ENCODE measurements at regions not wholly inside any gene's neighbourhood (a gene's known extent, or its start where the extent isn't known, plus 50 kb on each side); places are given as distances from the start of the nearest gene placed in this dataset.

GRCh38 chr3:11724615-11725339 lies 81.1 kb upstream of the VGLL4 start:
- peaks cover 3% of the 10 kb centered on the region; the same call in 1 of the 2 replicates for H3K4me1 ChIP-seq (ENCODE audit: control insufficient read depth, insufficient read depth, low read length)
- CTCF ChIA-PET = interaction anchor here (0.6 kb wide), 1 partner anchor 124 kb away, joined by 5 read pairs; no protein-coding TSS in a partner anchor
- no peak overlapping the region for H3K27ac ChIP-seq (ENCODE audit: extremely low read depth, low read depth, low read length)
- H3K36me3 ChIP-seq (ENCODE audit: control insufficient read depth in 2 of 2, insufficient read depth in 1 of 2, low read length in 2 of 2) = no peaks in the 10 kb centered on the region
- POLR2A ChIA-PET = no interaction called here
- H3K9me3 ChIP-seq (ENCODE audit: control insufficient read depth, insufficient read depth, low read depth, low read length) = no peaks in the 10 kb centered on the region
- TF ChIP-seq ZSCAN5A (tag by site-specific recombination; IDR thresholded peaks at IDR 0.05) (no peak), SP3 (tag by site-specific recombination; IDR thresholded peaks at IDR 0.05) (0 out of 2 replicates have a peak, but pooled peaks have one; percentile 15), ZSCAN4 (tag by site-specific recombination; IDR thresholded peaks at IDR 0.05) (no peak), ZNF510 (tag by site-specific recombination; IDR thresholded peaks at IDR 0.05; ENCODE audit: insufficient replicate concordance) (no peak), ZNF366 (tag by site-specific recombination; conservative IDR thresholded peaks at IDR 0.05) (peak; percentile 77), HOXD13 (CRISPR knock-in tag; IDR thresholded peaks at IDR 0.05; ENCODE audit: borderline replicate concordance) (no peak), HIC1 (tag by site-specific recombination; IDR thresholded peaks at IDR 0.05) (no peak), ZFHX2 (tag by site-specific recombination; conservative IDR thresholded peaks at IDR 0.05) (peak; percentile 22; the same call in 1 of the 2 replicates), ZNF398 (tag by site-specific recombination; IDR thresholded peaks at IDR 0.05) (no peak), ZNF555 (tag by site-specific recombination; conservative IDR thresholded peaks at IDR 0.05) (no peak), SETDB1 (IDR thresholded peaks at IDR 0.05; ENCODE audit: insufficient read length, low read length) (no peak), EGR2 (tag by site-specific recombination; IDR thresholded peaks at IDR 0.05; ENCODE audit: low read depth) (peak; percentile 86), ZNF133 (tag by site-specific recombination; IDR thresholded peaks at IDR 0.05) (no peak), ZNF513 (tag by site-specific recombination; IDR thresholded peaks at IDR 0.05) (peak; percentile 86; the same call in 1 of the 2 replicates), ZNF175 (tag by site-specific recombination; IDR thresholded peaks at IDR 0.05) (no peak), PRDM1 (tag by site-specific recombination; IDR thresholded peaks at IDR 0.05) (peak; percentile 35; the same call in 1 of the 2 replicates), ZNF394 (tag by site-specific recombination; IDR thresholded peaks at IDR 0.05; ENCODE audit: borderline replicate concordance) (no peak)
- H3K4me3 ChIP-seq (ENCODE audit: low read depth, low read length) = no peak overlapping the region
